H1 (cell line): ENCODE measurements at regions not wholly inside any gene's neighbourhood (a gene's known extent, or its start where the extent isn't known, plus 50 kb on each side); places are given as distances from the start of the nearest gene placed in this dataset.

ENCODE experiments used
- CTCF ChIA-PET: fragments of 300-600 bp; sonication (Branson Sonifier 250); formaldehyde crosslinking; loops from one replicate; lab custom pipeline; 2021; ENCODE audit not compliant: partially characterized antibody; lab: Charles Lee
- POLR2A ChIA-PET: fragments of 300-600 bp; sonication (Branson Sonifier 250); formaldehyde crosslinking; loops from one replicate; lab custom pipeline; 2021; ENCODE audit warnings: inconsistent platforms; ENCODE audit not compliant: partially characterized antibody; lab: Charles Lee
- DNase-seq, 2 experiments: peaks; one replicate each; pipeline versions ENCODE4 v3.0.0 to v3.0.0-alpha.2; 2010 to 2022; ENCODE audit warnings: low spot score in 2 of 2, low read depth in 1 of 2, mixed read lengths in 1 of 2
- FAIRE-seq: peaks from 2 replicates; lab custom pipeline; 2011; peaks lifted over from hg19 to GRCh38; lab: Jason Lieb, UNC
- H2AFZ ChIP-seq: 2 replicates; pipeline ENCODE4 v1.8.1; 2012; ENCODE audit warnings: low read length, inconsistent platforms
- H2AK5ac ChIP-seq: 2 replicates; pipeline ENCODE4 v1.6.1; 2013; ENCODE audit warnings: low read depth, low read length
- H2BK120ac ChIP-seq: replicated peaks from 2 replicates; pipeline ENCODE3; 2013; ENCODE audit warnings: low read depth, low read length, inconsistent platforms
- H2BK12ac ChIP-seq: 2 replicates; pipeline ENCODE4 v1.6.1; 2013; ENCODE audit warnings: low read depth, low read length
- H2BK15ac ChIP-seq: 2 replicates; pipeline ENCODE4 v1.6.1; 2013; ENCODE audit warnings: low read length
- H2BK20ac ChIP-seq: 2 replicates; pipeline ENCODE4 v1.6.1; 2013; ENCODE audit warnings: low read length
- H2BK5ac ChIP-seq: 2 replicates; pipeline ENCODE4 v1.6.1; 2013; ENCODE audit warnings: low read depth, low read length
- H3K14ac ChIP-seq: 2 replicates; pipeline ENCODE4 v1.6.1; 2013; ENCODE audit warnings: inconsistent platforms; ENCODE audit not compliant: insufficient read length
- H3K18ac ChIP-seq: 2 replicates; pipeline ENCODE4 v1.6.1; 2013; ENCODE audit warnings: low read length; ENCODE audit errors: extremely low read depth
- H3K23ac ChIP-seq: 2 replicates; pipeline ENCODE4 v1.6.1; 2013; ENCODE audit warnings: inconsistent platforms; ENCODE audit not compliant: insufficient read length
- H3K23me2 ChIP-seq: 2 replicates; pipeline ENCODE4 v1.6.1; 2013; ENCODE audit warnings: low read depth, low read length
- H3K27ac ChIP-seq: 2 replicates; pipeline ENCODE4 v1.6.1; 2011; ENCODE audit warnings: low read depth, low read length, inconsistent platforms
- H3K27me3 ChIP-seq, 4 experiments: replicated peaks in 1 of 4; 1 replicate in 1 of 4; 2 replicates in 3 of 4; pipeline versions ENCODE4 v1.6.1 to v1.8.1; 2011 to 2013; ENCODE audit warnings: low read length in 3 of 4, mild to moderate bottlenecking in 3 of 4, inconsistent platforms in 2 of 4, mixed read lengths in 2 of 4, moderate library complexity in 1 of 4; ENCODE audit not compliant: control insufficient read depth in 3 of 4, insufficient read depth in 3 of 4; ENCODE audit errors: extremely low read depth in 1 of 4
- H3K36me3 ChIP-seq, 4 experiments: 2 replicates each; pipeline versions ENCODE4 v1.6.1 to v1.8.1; 2011 to 2013; ENCODE audit warnings: mild to moderate bottlenecking in 4 of 4, low read length in 3 of 4, moderate library complexity in 2 of 4, control low read depth in 1 of 4, inconsistent platforms in 1 of 4; ENCODE audit not compliant: insufficient read depth in 4 of 4, control insufficient read depth in 2 of 4
- H3K4ac ChIP-seq: replicated peaks from 2 replicates; pipeline ENCODE3; 2013; ENCODE audit warnings: low read length, low read depth, mixed read lengths, inconsistent platforms; ENCODE audit not compliant: insufficient read length
- H3K4me1 ChIP-seq, 4 experiments: replicated peaks in 1 of 4; 1 replicate in 1 of 4; 2 replicates in 3 of 4; pipeline versions ENCODE4 v1.6.1 to v1.8.1; 2011 to 2013; ENCODE audit warnings: low read length in 3 of 4, inconsistent platforms in 2 of 4, mixed read lengths in 1 of 4; ENCODE audit not compliant: insufficient read depth in 4 of 4, control insufficient read depth in 3 of 4
- H3K4me2 ChIP-seq, 2 experiments: 2 replicates each; pipeline versions ENCODE4 v1.6.1 to v1.8.1; 2011 to 2013; ENCODE audit warnings: low read depth in 2 of 2, low read length in 2 of 2, control low read depth in 1 of 2, inconsistent platforms in 1 of 2, mild to moderate bottlenecking in 1 of 2; ENCODE audit not compliant: insufficient read depth in 1 of 2
- H3K4me3 ChIP-seq, 4 experiments: fragments of 200-600, 300-600 bp in 1 of 4; sonication (generic), shearing (Covaris generic), sonication (Bioruptor Twin) in 1 of 4; 2 replicates each; pipeline versions ENCODE4 v1.5.1 to v1.8.1; 2011 to 2016; ENCODE audit warnings: low read length in 4 of 4, low read depth in 3 of 4, control low read depth in 2 of 4, inconsistent platforms in 2 of 4, mild to moderate bottlenecking in 2 of 4, mixed read lengths in 1 of 4, moderate library complexity in 1 of 4; ENCODE audit not compliant: insufficient read depth in 2 of 4; ENCODE audit errors: extremely low read depth in 1 of 4
- H3K56ac ChIP-seq: replicated peaks from 2 replicates; pipeline ENCODE3; 2013; ENCODE audit warnings: low read depth, mild to moderate bottlenecking, mixed read lengths, low read length, inconsistent platforms; ENCODE audit not compliant: insufficient read length
- H3K79me1 ChIP-seq: 2 replicates; pipeline ENCODE4 v1.6.1; 2013; ENCODE audit warnings: low read depth, low read length, control low read depth
- H3K79me2 ChIP-seq, 2 experiments: 2 replicates each; pipeline versions ENCODE4 v1.6.1 to v1.8.1; 2012 to 2013; ENCODE audit warnings: low read length in 2 of 2, mild to moderate bottlenecking in 2 of 2, inconsistent platforms in 1 of 2; ENCODE audit not compliant: insufficient read depth in 2 of 2, control insufficient read depth in 1 of 2
- H3K9ac ChIP-seq, 4 experiments: replicated peaks in 1 of 4; 1 replicate in 1 of 4; 2 replicates in 3 of 4; pipeline versions ENCODE4 v1.6.1 to v1.8.1; 2011 to 2013; ENCODE audit warnings: low read depth in 3 of 4, low read length in 3 of 4, control low read depth in 2 of 4, mild to moderate bottlenecking in 2 of 4, moderate library complexity in 2 of 4, inconsistent platforms in 1 of 4; ENCODE audit errors: extremely low read depth in 1 of 4
- H3K9me3 ChIP-seq, 2 experiments: 2 replicates each; pipeline versions ENCODE4 v1.6.1 to v1.8.1; 2012 to 2013; ENCODE audit warnings: mild to moderate bottlenecking in 2 of 2, moderate library complexity in 2 of 2, control low read depth in 1 of 2, inconsistent platforms in 1 of 2, low read depth in 1 of 2, low read length in 1 of 2, mixed read lengths in 1 of 2; ENCODE audit not compliant: insufficient read depth in 2 of 2
- H4K20me1 ChIP-seq, 2 experiments: replicated peaks in 1 of 2; 2 replicates each; pipeline versions ENCODE3 to v1.8.1; 2011 to 2013; ENCODE audit warnings: inconsistent platforms in 2 of 2, low read length in 2 of 2, mild to moderate bottlenecking in 1 of 2; ENCODE audit not compliant: insufficient read depth in 2 of 2, control insufficient read depth in 1 of 2
- H4K5ac ChIP-seq: 2 replicates; pipeline ENCODE4 v1.6.1; 2013; ENCODE audit warnings: low read length, low read depth, mixed read lengths, inconsistent platforms; ENCODE audit not compliant: insufficient read length
- H4K8ac ChIP-seq: 2 replicates; pipeline ENCODE4 v1.8.0; 2013; ENCODE audit warnings: mild to moderate bottlenecking, moderate library complexity, low read length, inconsistent platforms; ENCODE audit not compliant: insufficient read depth; ENCODE audit errors: extremely low read depth
- H4K91ac ChIP-seq: replicated peaks from 2 replicates; pipeline ENCODE3; 2013; ENCODE audit warnings: low read length, mixed read lengths, inconsistent platforms; ENCODE audit not compliant: insufficient read length
- CEBPB ChIP-seq: IDR thresholded peaks from 2 replicates; pipeline ENCODE4 v1.6.1; 2012; ENCODE audit warnings: low read depth, low read length
- CTBP2 ChIP-seq: IDR thresholded peaks from 2 replicates; pipeline ENCODE4 v1.7.0; 2011; ENCODE audit warnings: borderline replicate concordance, mild to moderate bottlenecking, moderate library complexity, mixed read lengths, low read length; ENCODE audit not compliant: insufficient read depth, insufficient read length

- H3K56ac ChIP-seq, result no peak overlapping the region
- no peak overlapping the region for H4K8ac ChIP-seq
- H2BK15ac ChIP-seq, result no peak overlapping the region
- H2BK120ac ChIP-seq, result no peak overlapping the region
- H3K9ac ChIP-seq, result no peak overlapping the region
- H2AK5ac ChIP-seq, result no peak overlapping the region
- no peaks in the 10 kb centered on the region for H3K36me3 ChIP-seq
- H3K4me2 ChIP-seq, result no peak overlapping the region
- H3K18ac ChIP-seq, result no peak overlapping the region
- H3K27ac ChIP-seq, result no peak overlapping the region
- DNase-seq, result no peak
- H2BK5ac ChIP-seq, result no peak overlapping the region
- no peak overlapping the region for H4K5ac ChIP-seq
- no peak overlapping the region for H4K91ac ChIP-seq
- no peaks in the 10 kb centered on the region for H3K23me2 ChIP-seq
- H3K4ac ChIP-seq, result no peak overlapping the region
- H3K9me3 ChIP-seq, result no peaks in the 10 kb centered on the region
- H3K4me3 ChIP-seq, result no peak overlapping the region
- no peaks in the 10 kb centered on the region for H3K79me2 ChIP-seq
- H3K79me1 ChIP-seq, result no peaks in the 10 kb centered on the region
- no peak overlapping the region for H3K23ac ChIP-seq
- no peak for FAIRE-seq
- no peak overlapping the region for H3K14ac ChIP-seq
- no peak overlapping the region for H2BK20ac ChIP-seq
- TF ChIP-seq CEBPB, result peak; percentile 84
- no peak for TF ChIP-seq CTBP2
- H3K27me3 ChIP-seq, result no peaks in the 10 kb centered on the region
- ChIA-PET POLR2A (no interaction called here), CTCF (interaction anchor here (0.5 kb wide), 1 partner anchor 744 kb away, joined by 3 read pairs; no protein-coding TSS in a partner anchor)
- H3K4me1 ChIP-seq, result no peaks in the 10 kb centered on the region
- H2AFZ ChIP-seq, result no peak overlapping the region
- H2BK12ac ChIP-seq, result no peak overlapping the region
- no peaks in the 10 kb centered on the region for H4K20me1 ChIP-seq
Observed at GRCh38 chr1:199766218-199766792, 261.2 kb upstream of the NR5A2 start.
